ENCODE measurements at regions not wholly inside any gene's neighbourhood (a gene's known extent, or its start where the extent isn't known, plus 50 kb on each side); places are given as distances from the start of the nearest gene placed in this dataset.

- H3K27ac ChIP-seq (ENCODE audit: extremely low read length, insufficient read depth, low read length): no peak overlapping the region
- no peaks in the 10 kb centered on the region for H3K27me3 ChIP-seq (ENCODE audit: control insufficient read depth in 1 of 2, insufficient read depth in 2 of 2, low read length in 2 of 2)
- H2AFZ ChIP-seq (ENCODE audit: low read length): no peak overlapping the region
- 89% methylated on average over 7 of the region's 7 CpGs for WGBS (ENCODE audit: low lambda C conversion rate)
- no TSS peak for BruUV-seq (replicated peaks)
- POLR2A ChIA-PET: no interaction called here
- H3K4me1 ChIP-seq (ENCODE audit: insufficient read depth, low read length): peaks cover 36% of the 10 kb centered on the region
- DNase-seq (ENCODE audit: low spot score) (no peak), ATAC-seq (no peak), FAIRE-seq (no peak)
- H3K9me3 ChIP-seq (ENCODE audit: low read length): no peaks in the 10 kb centered on the region
- no peak overlapping the region for H3K4me3 ChIP-seq (replicated peaks in 1 of 3; ENCODE audit: insufficient read depth in 1 of 3, low read depth in 2 of 3, low read length in 3 of 3)
- H3K36me3 ChIP-seq (replicated peaks in 1 of 2; ENCODE audit: control insufficient read depth in 1 of 2, insufficient read depth in 2 of 2, low read length in 2 of 2): no peaks in the 10 kb centered on the region
- intact Hi-C loops (cut with micrococcal nuclease; ENCODE audit: unreplicated experiment) (no loop called here), in situ Hi-C loops (cut with HindIII; ENCODE audit: extremely low pct_ligation_motif_present, low pct_unique_long_range_greater_than_20kb) (no loop called here)
- no peak overlapping the region for H3K9ac ChIP-seq (ENCODE audit: insufficient read depth, low read depth, low read length)
- no peaks in the 10 kb centered on the region for H3K79me2 ChIP-seq (ENCODE audit: insufficient read depth, low read length)
- no peak overlapping the region for H3K4me2 ChIP-seq (ENCODE audit: low read depth, low read length)
- no peaks in the 10 kb centered on the region for H4K20me1 ChIP-seq (ENCODE audit: insufficient read depth, low read length)
- CTCF ChIA-PET (ENCODE audit: low intra/inter-chr PET ratio, low total read pairs): no interaction called here
- peak; percentile 24; the same call in 1 of the 2 replicates for TF ChIP-seq ZSCAN5A (CRISPR knock-in tag; IDR thresholded peaks at IDR 0.05; ENCODE audit: borderline replicate concordance)
- TF ChIP-seq ZNF343 (CRISPR knock-in tag; IDR thresholded peaks at IDR 0.05): no peak
- TF ChIP-seq, protein P1, sequence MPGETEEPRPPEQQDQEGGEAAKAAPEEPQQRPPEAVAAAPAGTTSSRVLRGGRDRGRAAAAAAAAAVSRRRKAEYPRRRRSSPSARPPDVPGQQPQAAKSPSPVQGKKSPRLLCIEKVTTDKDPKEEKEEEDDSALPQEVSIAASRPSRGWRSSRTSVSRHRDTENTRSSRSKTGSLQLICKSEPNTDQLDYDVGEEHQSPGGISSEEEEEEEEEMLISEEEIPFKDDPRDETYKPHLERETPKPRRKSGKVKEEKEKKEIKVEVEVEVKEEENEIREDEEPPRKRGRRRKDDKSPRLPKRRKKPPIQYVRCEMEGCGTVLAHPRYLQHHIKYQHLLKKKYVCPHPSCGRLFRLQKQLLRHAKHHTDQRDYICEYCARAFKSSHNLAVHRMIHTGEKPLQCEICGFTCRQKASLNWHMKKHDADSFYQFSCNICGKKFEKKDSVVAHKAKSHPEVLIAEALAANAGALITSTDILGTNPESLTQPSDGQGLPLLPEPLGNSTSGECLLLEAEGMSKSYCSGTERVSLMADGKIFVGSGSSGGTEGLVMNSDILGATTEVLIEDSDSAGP (CRISPR knock-in tag; IDR thresholded peaks at IDR 0.05; ENCODE audit: borderline replicate concordance): no peak
- TF ChIP-seq KLF13 (CRISPR knock-in tag; IDR thresholded peaks at IDR 0.05): no peak
- no peak for TF ChIP-seq SRSF9 (IDR thresholded peaks at IDR 0.05; ENCODE audit: borderline replicate concordance, insufficient read depth, low read depth, low read length, poor library complexity, severe bottlenecking)
- no peak for TF ChIP-seq IRF2 (CRISPR knock-in tag; IDR thresholded peaks at IDR 0.05)
- no peak for TF ChIP-seq SIX1 (CRISPR knock-in tag; IDR thresholded peaks at IDR 0.05; ENCODE audit: borderline replicate concordance)
- no peak for TF ChIP-seq TP53 (CRISPR knock-in tag; conservative IDR thresholded peaks at IDR 0.05)
- TF ChIP-seq, protein P2, sequence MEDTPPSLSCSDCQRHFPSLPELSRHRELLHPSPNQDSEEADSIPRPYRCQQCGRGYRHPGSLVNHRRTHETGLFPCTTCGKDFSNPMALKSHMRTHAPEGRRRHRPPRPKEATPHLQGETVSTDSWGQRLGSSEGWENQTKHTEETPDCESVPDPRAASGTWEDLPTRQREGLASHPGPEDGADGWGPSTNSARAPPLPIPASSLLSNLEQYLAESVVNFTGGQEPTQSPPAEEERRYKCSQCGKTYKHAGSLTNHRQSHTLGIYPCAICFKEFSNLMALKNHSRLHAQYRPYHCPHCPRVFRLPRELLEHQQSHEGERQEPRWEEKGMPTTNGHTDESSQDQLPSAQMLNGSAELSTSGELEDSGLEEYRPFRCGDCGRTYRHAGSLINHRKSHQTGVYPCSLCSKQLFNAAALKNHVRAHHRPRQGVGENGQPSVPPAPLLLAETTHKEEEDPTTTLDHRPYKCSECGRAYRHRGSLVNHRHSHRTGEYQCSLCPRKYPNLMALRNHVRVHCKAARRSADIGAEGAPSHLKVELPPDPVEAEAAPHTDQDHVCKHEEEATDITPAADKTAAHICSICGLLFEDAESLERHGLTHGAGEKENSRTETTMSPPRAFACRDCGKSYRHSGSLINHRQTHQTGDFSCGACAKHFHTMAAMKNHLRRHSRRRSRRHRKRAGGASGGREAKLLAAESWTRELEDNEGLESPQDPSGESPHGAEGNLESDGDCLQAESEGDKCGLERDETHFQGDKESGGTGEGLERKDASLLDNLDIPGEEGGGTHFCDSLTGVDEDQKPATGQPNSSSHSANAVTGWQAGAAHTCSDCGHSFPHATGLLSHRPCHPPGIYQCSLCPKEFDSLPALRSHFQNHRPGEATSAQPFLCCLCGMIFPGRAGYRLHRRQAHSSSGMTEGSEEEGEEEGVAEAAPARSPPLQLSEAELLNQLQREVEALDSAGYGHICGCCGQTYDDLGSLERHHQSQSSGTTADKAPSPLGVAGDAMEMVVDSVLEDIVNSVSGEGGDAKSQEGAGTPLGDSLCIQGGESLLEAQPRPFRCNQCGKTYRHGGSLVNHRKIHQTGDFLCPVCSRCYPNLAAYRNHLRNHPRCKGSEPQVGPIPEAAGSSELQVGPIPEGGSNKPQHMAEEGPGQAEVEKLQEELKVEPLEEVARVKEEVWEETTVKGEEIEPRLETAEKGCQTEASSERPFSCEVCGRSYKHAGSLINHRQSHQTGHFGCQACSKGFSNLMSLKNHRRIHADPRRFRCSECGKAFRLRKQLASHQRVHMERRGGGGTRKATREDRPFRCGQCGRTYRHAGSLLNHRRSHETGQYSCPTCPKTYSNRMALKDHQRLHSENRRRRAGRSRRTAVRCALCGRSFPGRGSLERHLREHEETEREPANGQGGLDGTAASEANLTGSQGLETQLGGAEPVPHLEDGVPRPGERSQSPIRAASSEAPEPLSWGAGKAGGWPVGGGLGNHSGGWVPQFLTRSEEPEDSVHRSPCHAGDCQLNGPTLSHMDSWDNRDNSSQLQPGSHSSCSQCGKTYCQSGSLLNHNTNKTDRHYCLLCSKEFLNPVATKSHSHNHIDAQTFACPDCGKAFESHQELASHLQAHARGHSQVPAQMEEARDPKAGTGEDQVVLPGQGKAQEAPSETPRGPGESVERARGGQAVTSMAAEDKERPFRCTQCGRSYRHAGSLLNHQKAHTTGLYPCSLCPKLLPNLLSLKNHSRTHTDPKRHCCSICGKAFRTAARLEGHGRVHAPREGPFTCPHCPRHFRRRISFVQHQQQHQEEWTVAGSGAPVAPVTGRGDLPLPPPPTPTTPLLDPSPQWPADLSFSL (CRISPR knock-in tag; IDR thresholded peaks at IDR 0.05): no peak
- TF ChIP-seq SMYD3 (CRISPR knock-in tag; IDR thresholded peaks at IDR 0.05): no peak
- TF ChIP-seq GATAD1 (CRISPR knock-in tag; IDR thresholded peaks at IDR 0.05): no peak
- peak in 1 of 2 experiments; percentile 55; a peak in 1 of 4 replicates for TF ChIP-seq ATF4 (CRISPR knock-in tag; IDR thresholded peaks at IDR 0.05)
- TF ChIP-seq EP300 (IDR thresholded peaks at IDR 0.05; ENCODE audit: low read depth in 2 of 2, low read length in 2 of 2): no peak
- TF ChIP-seq EP300 (CRISPR knock-in tag; IDR thresholded peaks at IDR 0.05; ENCODE audit: borderline replicate concordance): no peak
These were observed 52.4 kb upstream of the USP1 start for GRCh38 chr1:62384276-62385005.
